GM23338 (cell line): ENCODE measurements at regions not wholly inside any gene's neighbourhood (a gene's known extent, or its start where the extent isn't known, plus 50 kb on each side); places are given as distances from the start of the nearest gene placed in this dataset.

ENCODE experiments used
- ATAC-seq: fragments of 200-7000 bp; cut with Tn5 transposase; 3 replicates; pipeline ENCODE4 v1.9.1; 2020
- DNase-seq: peaks from one replicate; pipeline ENCODE4 v3.0.0-alpha.2; 2015; ENCODE audit warnings: low spot score
- H2AFZ ChIP-seq: fragments of 200-600 bp; sonication (generic); 2 replicates; pipeline ENCODE4 v1.8.0; 2016; ENCODE audit warnings: antibody characterized with exemption, mild to moderate bottlenecking, moderate library complexity
- H3F3A ChIP-seq: fragments of 200-600 bp; sonication (generic); replicated peaks from 2 replicates; pipeline ENCODE4 v1.8.0; 2017; ENCODE audit warnings: antibody characterized with exemption, mixed run types, low read depth
- H3K27ac ChIP-seq: fragments of 200-600 bp; sonication (generic); 2 replicates; pipeline ENCODE4 v1.6.1; 2016; ENCODE audit warnings: low read depth
- H3K27me3 ChIP-seq: fragments of 200-600 bp; sonication (generic); 2 replicates; pipeline ENCODE4 v1.8.0; 2016; ENCODE audit warnings: mild to moderate bottlenecking, mixed run types, moderate library complexity; ENCODE audit not compliant: insufficient read depth
- H3K36me3 ChIP-seq: fragments of 200-600 bp; sonication (generic); 2 replicates; pipeline ENCODE4 v1.8.0; 2016; ENCODE audit warnings: mild to moderate bottlenecking; ENCODE audit not compliant: insufficient read depth
- H3K4me1 ChIP-seq: fragments of 200-600 bp; sonication (generic); 2 replicates; pipeline ENCODE4 v1.8.0; 2016; ENCODE audit warnings: mild to moderate bottlenecking, moderate library complexity; ENCODE audit not compliant: insufficient read depth
- H3K4me2 ChIP-seq: fragments of 200-600 bp; sonication (generic); 2 replicates; pipeline ENCODE4 v1.7.1; 2017; ENCODE audit warnings: mixed run types
- H3K4me3 ChIP-seq: fragments of 200-600 bp; sonication (generic); 2 replicates; pipeline ENCODE4 v1.6.1; 2016; ENCODE audit warnings: mixed run types
- H3K79me2 ChIP-seq: fragments of 200-600 bp; sonication (generic); replicated peaks from 2 replicates; pipeline ENCODE4 v1.8.0; 2017; ENCODE audit warnings: mild to moderate bottlenecking; ENCODE audit not compliant: insufficient read depth
- H3K9me2 ChIP-seq: fragments of 200-600 bp; sonication (generic); 2 replicates; pipeline ENCODE4 v1.8.0; 2017; ENCODE audit not compliant: insufficient read depth
- H4K20me1 ChIP-seq: fragments of 200-600 bp; sonication (generic); replicated peaks from 2 replicates; pipeline ENCODE4 v1.8.0; 2017; ENCODE audit warnings: mild to moderate bottlenecking; ENCODE audit not compliant: insufficient read depth
- H3K27ac Mint-ChIP-seq: 2 replicates; pipeline ENCODE4 v1.8.0; 2020; ENCODE audit warnings: inconsistent platforms, mild to moderate bottlenecking, moderate library complexity, mixed read lengths
- H3K27me3 Mint-ChIP-seq: 3 replicates; pipeline ENCODE4 v1.8.0; 2022; ENCODE audit warnings: low read depth, mild to moderate bottlenecking, moderate library complexity, mixed read lengths, inconsistent platforms; ENCODE audit not compliant: insufficient read depth, poor library complexity
- H3K36me3 Mint-ChIP-seq: 3 replicates; pipeline ENCODE4 v1.8.0; 2021; ENCODE audit warnings: low read depth, mild to moderate bottlenecking, inconsistent platforms, moderate library complexity, mixed read lengths
- H3K4me1 Mint-ChIP-seq: 3 replicates; pipeline ENCODE4 v1.8.0; 2020; ENCODE audit warnings: mild to moderate bottlenecking, inconsistent platforms, mixed read lengths
- H3K4me3 Mint-ChIP-seq: 3 replicates; pipeline ENCODE4 v1.8.0; 2021; ENCODE audit warnings: moderate library complexity, mild to moderate bottlenecking, inconsistent platforms, mixed read lengths
- H3K9me3 Mint-ChIP-seq: 3 replicates; pipeline ENCODE4 v1.8.0; 2020; ENCODE audit warnings: moderate library complexity, mild to moderate bottlenecking, inconsistent platforms, mixed read lengths
- CTCF ChIP-seq, 2 experiments: fragments of 200-600 bp in 1 of 2; sonication (generic) in 1 of 2; conservative IDR thresholded peaks; 2 replicates each; pipeline versions ENCODE4 v1.5.1 to v1.6.1; 2016 to 2017; ENCODE audit warnings: antibody characterized with exemption in 2 of 2, low read depth in 2 of 2, mild to moderate bottlenecking in 2 of 2, moderate library complexity in 1 of 2
- ETS1 ChIP-seq: IDR thresholded peaks from 2 replicates; pipeline ENCODE4 v1.6.1; 2016; ENCODE audit warnings: antibody characterized with exemption
- EZH2 ChIP-seq: fragments of 200-600 bp; sonication (generic); IDR thresholded peaks from one replicate; pipeline ENCODE4 v1.8.0; 2017; ENCODE audit warnings: antibody characterized with exemption, mild to moderate bottlenecking, low read depth; ENCODE audit not compliant: unreplicated experiment
- EZH2phosphoT487 ChIP-seq: fragments of 200-600 bp; sonication (generic); IDR thresholded peaks from one replicate; pipeline ENCODE4 v1.8.1; 2018; ENCODE audit warnings: antibody characterized with exemption; ENCODE audit not compliant: unreplicated experiment
- JUNB ChIP-seq: IDR thresholded peaks from one replicate; pipeline ENCODE4 v1.6.1; 2016; ENCODE audit warnings: antibody characterized with exemption; ENCODE audit not compliant: unreplicated experiment
- NANOG ChIP-seq: IDR thresholded peaks from 2 replicates; pipeline ENCODE4 v1.6.1; 2016; ENCODE audit warnings: antibody characterized with exemption, borderline replicate concordance
- STAT1 ChIP-seq: IDR thresholded peaks from one replicate; pipeline ENCODE4 v1.6.1; 2016; ENCODE audit warnings: antibody characterized with exemption; ENCODE audit not compliant: unreplicated experiment
- ZNF331 ChIP-seq: fragments of 250-450 bp; sonication (Bioruptor Pico); IDR thresholded peaks from 2 replicates; pipeline ENCODE4 v1.5.0; 2020; ENCODE audit warnings: low read depth, mild to moderate bottlenecking, moderate library complexity
- ZNF462 ChIP-seq: fragments of 250-450 bp; sonication (Bioruptor Pico); IDR thresholded peaks from 2 replicates; pipeline ENCODE4 v1.5.0; 2020; ENCODE audit warnings: mild to moderate bottlenecking, moderate library complexity

- no peak overlapping the region for H3K27ac ChIP-seq
- no peaks in the 10 kb centered on the region for H3F3A ChIP-seq
- H3K36me3 ChIP-seq, result peaks cover 4% of the 10 kb centered on the region
- Mint-ChIP-seq H3K9me3 (peaks cover 41% of the 10 kb centered on the region), H3K4me1 (no peaks in the 10 kb centered on the region), H3K36me3 (peaks cover 30% of the 10 kb centered on the region), H3K4me3 (no peak overlapping the region), H3K27ac (no peak overlapping the region), H3K27me3 (no peaks in the 10 kb centered on the region)
- no peak overlapping the region for H2AFZ ChIP-seq
- H3K79me2 ChIP-seq, result no peaks in the 10 kb centered on the region
- no peak for ATAC-seq
- DNase-seq, result no peak
- H3K9me2 ChIP-seq, result no peaks in the 10 kb centered on the region; the same call in 1 of the 2 replicates
- H3K4me2 ChIP-seq, result no peak overlapping the region
- H4K20me1 ChIP-seq, result no peaks in the 10 kb centered on the region
- H3K4me1 ChIP-seq, result no peaks in the 10 kb centered on the region
- TF ChIP-seq EZH2phosphoT487 (no peak), JUNB (no peak), ETS1 (no peak), CTCF (conservative IDR thresholded peaks at IDR 0.05; ENCODE audit: low read depth in 2 of 2) (no peak), STAT1 (no peak), ZNF331 (CRISPR knock-in tag) (no peak), ZNF462 (no peak), EZH2 (no peak), NANOG (no peak)
- no peaks in the 10 kb centered on the region for H3K27me3 ChIP-seq
- no peak overlapping the region for H3K4me3 ChIP-seq
These were observed 102.3 kb upstream of the CPSF6 start for GRCh38 chr12:69136931-69137613.
